NCI-H526 treated with DMSO at 0.1 percent for 48 hours (cell line): ENCODE measurements at regions not wholly inside any gene's neighbourhood (a gene's known extent, or its start where the extent isn't known, plus 50 kb on each side); places are given as distances from the start of the nearest gene placed in this dataset.

Source experiments
- DNase-seq: peaks from one replicate; lab custom pipeline; 2025; lab: John Stamatoyannopoulos, UW

DNA sequence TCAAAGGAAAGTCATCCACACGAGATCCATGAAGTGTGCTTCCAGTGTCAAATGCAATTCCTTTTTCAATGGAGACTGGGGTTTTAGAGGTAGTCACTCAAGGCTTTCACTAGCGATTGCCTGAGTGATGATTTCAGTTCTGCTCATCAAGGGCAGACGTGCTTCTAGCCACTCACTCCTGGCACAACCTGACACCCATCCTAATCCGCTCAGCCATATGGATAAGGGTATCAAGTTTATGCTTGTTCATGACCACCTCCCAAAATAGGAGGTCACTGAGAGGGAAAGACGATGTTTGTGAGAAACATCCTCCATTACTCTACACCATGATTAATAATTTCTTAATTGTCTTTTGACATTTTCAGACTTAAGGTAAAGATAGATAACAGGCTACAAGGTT is 91.3 kb upstream of the HEY2 start:
- DNase-seq = no peak

DNA sequence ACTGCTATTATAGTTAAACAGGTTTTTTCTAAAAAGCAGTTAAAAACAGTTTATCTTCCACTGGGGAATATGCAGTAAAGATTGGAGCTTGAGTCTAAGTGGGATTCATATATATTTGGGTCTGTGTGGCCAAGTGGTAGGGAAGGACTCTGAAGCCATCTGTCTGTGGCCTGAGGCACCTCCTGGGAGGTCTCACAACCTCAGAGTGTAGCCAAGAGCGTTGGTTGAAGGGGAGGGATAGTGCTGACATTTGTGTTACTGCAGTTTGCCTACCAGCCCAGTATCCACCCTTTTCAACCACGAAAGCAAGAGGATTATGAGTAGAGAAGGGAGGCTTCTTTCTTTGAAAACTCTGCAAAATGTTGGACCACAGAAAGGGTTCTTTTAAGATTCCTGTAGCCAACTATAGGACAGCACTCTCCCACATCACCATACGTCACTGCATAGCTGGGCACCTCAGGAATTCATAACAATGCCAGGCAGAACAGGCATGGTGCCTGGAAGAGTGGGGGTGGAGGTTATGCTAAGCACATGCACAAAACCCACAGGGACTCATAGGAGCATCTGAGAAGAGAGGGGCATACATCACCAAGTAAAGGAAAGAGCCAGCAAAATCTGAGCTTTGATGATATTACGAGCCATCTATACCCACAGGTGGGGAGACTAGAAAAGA is 90.5 kb upstream of the HEY2 start:
- no peak for DNase-seq

DNA sequence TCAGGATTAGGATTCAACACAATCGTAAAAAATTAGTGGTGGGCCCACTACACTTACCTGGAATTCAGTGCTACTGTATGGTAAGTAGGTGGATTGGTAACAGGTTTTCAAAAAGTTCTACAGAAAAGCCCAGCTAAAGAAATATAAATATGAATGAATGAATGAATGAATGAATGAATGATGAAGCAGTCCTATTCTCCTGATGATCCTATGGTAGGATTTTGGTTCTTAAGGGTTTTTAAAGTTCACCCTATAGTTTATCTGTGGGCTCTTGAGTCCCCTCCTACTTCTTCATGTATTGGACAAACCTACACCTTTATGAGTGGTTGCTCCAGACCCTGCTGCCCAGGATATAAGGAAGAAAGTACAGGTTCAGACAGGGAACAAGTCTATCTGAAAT is 89.5 kb upstream of the HEY2 start:
- no peak for DNase-seq

DNA sequence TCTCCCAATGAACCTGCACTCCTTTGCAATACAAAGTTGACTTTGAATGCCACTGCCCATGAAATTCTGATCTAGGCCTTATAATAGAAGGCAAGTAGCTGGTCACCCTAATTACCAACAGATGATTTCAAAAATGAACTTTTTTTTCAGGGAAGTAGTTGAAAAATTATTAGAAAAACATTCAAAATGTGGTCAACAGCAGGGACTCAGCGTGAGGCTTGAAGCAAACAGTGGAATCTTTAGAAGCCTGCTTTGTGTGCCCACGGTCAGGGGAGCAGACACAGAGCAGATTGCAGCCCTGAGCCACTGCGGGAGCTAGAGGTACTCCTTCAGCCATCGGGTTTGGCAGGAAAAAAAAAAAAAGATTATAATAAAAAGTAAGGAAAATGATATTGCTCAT is 87.1 kb upstream of the HEY2 start:
- no peak for DNase-seq

DNA sequence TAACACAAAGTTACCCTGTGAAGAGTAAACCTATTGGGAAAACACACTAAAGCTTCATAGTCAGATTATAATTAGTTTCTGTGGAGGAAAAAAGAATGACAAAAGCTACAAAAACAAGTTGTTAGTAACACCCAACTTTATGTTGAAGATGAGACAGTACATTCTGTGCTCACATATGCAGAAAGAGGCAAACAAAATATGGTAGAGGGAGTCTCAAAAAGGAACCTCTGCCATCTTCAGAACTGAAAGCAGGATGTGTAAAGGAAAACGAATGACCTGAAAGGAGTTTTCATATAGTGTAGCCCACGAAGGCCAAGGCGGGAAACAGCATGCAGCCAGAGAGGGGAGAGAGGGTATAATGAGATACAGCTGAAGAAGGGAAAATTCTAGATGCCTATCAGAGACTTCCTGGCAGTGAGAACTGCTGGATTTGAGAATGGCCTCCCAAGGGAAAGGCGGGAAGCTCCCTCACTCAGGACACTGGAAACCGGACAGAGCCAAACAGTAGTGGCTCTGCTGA is 84.1 kb upstream of the HEY2 start:
- no peak for DNase-seq

DNA sequence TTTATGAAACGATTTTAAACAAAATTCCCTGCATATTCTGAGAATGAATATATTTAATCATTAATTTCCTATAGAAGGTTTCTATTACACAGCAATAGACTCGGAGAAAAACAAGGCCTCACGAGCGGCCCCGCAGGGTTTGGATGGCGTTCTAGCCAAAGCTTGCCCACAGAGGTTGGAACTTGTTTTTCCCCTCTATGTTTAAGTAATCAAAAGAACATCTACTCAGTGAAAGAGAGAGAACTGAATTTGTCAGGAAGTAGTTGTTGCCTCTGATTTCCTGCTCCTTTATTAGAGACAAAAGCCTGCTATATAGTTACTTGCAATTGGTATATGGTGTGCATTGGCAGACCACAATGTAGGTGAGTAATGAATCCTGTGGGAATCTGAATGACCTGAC is 82.1 kb upstream of the HEY2 start:
- DNase-seq = no peak

DNA sequence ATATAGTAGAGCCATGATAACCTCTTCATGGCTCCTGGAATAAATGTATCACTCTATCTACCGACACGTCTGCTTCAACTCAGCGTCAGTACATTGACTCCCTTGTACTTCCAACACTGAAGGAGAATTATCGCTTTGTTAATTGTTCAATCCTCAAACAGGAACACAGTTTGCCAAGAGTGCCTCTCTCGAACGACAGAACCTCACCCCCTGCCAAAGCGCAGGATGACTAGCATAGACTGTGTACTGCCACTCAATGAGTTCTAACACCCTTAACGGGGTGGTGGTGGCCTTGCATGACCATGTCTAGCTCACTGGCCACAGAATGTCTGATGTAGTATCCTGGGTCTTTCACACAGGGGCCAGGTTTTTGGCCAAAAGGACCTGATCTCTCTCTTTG is 81.4 kb upstream of the HEY2 start:
- DNase-seq = no peak

DNA sequence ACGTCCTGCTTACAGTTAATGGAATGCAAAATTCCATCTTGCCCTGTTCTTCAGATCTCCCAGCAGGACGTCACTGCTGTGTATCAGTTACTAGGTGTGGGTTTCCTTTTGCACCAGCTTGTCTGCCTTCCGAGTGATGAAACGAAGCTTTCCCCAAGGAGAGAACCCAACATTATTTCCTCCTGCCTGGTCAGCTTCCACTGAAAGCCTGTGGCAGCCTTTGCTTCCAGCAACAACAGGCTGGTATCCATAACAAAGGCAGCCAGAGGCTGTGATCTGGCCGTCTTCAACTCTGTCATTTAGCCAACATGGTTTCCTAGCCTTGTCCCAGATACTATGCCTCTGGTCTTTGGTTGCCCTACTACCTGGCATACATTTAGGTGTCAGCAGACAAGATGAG is 78.9 kb upstream of the HEY2 start:
- no peak for DNase-seq

DNA sequence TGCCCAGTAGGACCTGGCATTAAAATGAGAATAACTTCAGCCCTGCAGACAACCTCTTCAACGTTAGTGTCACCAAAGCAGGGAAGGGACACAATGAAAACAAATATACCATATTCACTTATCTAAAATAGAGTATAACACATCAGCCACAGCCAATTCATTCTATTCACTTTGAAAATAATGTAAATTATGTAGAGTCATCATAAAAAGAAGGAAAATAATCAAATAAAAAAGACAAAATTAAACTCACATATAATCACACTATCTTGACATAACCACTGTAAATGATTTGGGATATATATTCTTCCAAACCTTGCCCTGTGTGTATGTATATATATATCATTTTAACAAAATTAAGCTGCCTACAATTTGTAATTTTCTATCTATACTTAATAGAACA is 78.1 kb upstream of the HEY2 start:
- DNase-seq = no peak

DNA sequence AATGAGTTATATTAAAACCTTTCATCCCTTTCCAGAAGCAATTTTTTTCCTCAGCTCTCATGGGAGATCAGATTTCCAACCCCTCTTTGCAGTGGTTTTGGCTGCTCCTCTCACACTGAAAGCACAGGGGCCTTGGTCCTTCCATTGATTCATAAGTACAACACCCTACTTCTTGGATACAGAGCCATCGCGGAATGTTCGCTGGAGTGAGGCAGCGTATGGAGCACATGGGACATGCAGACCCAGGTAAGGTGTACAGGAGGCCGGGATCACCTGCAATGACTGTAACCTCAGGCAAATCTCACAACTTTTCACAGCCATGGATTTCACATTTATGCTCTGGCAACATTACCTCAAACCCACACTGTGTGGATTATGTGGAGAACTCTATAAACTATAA is 75.2 kb upstream of the HEY2 start:
- no peak for DNase-seq

DNA sequence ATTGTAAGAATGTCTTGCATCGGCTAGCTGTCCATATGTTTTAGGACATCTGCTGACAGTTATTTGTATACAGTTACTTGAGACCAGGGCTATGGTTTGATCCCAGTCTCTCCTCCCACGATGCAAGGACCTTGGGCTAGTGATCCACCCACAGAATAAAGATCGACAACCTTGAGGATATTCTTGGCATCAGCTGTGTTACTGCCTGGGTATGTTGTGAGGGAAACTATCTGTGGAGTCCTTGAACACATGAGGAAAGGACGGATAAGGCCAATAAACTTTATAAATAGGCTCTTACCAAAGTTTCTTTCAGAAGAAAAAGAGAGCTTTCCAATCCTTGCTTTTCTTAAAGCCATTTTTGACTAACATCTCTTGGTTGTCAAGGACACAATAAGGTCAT is 70.8 kb upstream of the HEY2 start:
- no peak for DNase-seq

DNA sequence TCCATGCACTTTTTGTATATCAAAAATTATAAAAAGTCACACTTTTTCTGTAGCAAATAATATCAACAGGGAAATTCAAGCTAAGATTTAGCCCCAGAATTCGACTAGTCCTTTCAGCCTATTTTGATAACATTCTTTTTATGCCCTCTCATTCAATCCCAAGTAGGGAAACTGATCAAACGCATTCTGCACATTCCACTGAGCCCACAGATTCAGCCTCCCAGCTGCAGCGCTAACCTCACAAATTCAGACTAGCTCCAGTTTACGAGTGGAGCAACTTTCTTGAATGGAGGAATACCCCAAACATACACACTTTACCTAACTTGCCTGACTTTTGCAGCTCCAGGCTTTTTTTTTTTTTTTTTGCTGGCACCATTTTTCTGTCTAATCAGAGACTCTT is 70.3 kb upstream of the HEY2 start:
- no peak for DNase-seq

DNA sequence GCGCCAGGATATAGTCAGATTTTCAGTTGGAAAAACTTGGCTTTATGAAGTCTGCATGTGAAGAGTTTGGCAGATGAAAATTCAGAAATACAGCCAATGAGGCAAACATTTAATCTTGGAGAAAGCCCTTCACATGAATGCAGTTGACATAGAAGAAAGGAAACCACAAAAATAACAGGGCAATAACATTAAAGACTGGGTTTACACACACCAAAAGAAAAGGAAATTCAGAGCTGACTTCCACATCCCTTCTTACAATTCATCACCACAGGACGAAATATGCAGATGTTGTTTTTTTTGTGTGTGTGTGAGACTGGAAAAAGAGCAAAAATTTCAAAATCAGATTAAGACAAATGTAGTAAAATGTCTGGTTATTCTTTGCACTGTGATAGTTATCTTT is 69.8 kb upstream of the HEY2 start:
- no peak for DNase-seq

DNA sequence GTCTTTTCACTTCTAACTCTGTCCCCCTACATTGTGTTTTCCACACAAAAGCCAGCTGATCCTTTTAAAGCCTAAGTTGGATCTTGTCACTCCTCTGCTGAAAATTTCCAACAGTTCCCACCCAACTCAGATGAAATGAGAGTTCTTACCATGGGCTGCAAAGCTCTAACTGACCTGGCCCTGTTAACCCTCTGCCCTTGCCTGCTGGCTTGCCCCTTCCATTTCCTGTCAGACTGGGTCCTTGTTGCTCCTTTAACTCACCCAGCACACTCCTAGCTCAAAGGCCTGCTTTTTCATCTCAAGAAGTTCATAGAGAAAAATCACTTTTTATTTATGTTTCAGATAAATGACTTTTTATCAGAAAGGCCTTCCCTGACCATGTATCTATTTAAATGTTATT is 66.5 kb upstream of the HEY2 start:
- no peak for DNase-seq

DNA sequence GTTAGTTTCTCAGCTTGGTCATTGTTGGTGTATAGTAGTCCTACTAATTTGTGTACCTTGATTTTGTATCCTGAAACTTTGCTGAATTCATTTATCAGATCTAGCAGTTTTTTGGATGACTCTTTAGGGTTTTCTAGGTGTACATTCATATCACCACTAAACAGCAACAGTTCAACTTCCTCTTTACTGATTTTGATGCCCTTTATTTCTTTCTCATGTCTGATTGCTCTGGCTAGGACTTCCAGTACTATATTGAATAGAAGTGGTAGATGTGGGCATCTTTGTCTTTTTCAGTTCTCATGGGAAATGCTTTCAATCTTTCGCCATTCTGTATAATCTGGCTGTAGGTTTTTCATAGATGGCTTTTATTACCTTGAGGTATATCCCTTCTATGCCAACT is 61.3 kb upstream of the HEY2 start:
- no peak for DNase-seq

DNA sequence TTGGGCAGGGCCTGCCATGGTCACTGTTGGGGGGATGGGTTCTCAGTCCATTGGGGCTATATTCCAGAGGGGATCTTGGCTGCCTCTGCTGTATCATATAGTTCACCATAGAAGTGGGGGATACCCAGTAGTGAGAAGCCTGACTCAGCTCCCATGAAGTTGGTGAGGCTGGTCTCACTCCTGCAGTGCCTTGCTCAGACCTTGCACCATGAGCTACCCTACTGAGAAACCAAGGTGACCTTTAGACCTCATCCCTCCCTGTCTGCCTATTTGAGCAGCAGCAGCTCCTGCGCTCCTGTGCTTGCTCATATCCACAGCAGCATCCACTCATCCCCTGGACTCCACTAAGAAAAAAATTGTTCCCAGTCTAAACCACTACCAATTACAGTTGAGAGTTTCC is 56.0 kb upstream of the HEY2 start:
- no peak for DNase-seq

DNA sequence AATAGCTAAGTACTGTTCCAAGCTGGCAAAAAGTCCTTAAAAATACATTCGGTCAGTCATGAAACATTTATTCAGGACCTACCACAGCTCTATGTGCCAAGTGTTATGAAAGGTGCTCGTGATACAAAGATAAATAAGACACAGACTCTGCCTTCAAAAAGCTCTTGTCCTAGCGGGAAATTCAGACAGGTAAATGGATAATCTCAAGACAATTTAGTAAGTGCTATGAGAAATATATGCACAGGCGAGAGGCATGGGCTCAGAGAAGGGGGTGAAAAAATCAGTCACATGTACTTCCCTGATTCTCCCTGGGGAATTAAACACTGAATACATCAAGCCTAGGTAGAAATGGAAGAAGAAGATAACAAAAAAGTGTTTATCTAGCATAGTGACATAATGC is 49.8 kb upstream of the HEY2 start:
- DNase-seq = no peak
